GM19239 (cell line): ENCODE measurements at regions not wholly inside any gene's neighbourhood (a gene's known extent, or its start where the extent isn't known, plus 50 kb on each side); places are given as distances from the start of the nearest gene placed in this dataset.
A peak's percentile ranks its signal among the peaks of the same experiment; 100 is the strongest.
"Not testable (repeated sequence)": the region's sequence is repeated elsewhere in the genome, so short reads cannot be mapped to it uniquely, and the experiment has no call there.

ENCODE experiments used
- DNase-seq: peaks from one replicate; pipeline ENCODE4 v3.0.0; 2011; ENCODE audit warnings: low spot score; ENCODE audit not compliant: insufficient read length
- FAIRE-seq: peaks from 2 replicates; lab custom pipeline; 2011; peaks lifted over from hg19 to GRCh38; lab: Jason Lieb, UNC

- no peak for FAIRE-seq
- no peak for DNase-seq
These were observed 154.4 kb upstream of the GCFC2 start for GRCh38 chr2:75865083-75865482.

DNA sequence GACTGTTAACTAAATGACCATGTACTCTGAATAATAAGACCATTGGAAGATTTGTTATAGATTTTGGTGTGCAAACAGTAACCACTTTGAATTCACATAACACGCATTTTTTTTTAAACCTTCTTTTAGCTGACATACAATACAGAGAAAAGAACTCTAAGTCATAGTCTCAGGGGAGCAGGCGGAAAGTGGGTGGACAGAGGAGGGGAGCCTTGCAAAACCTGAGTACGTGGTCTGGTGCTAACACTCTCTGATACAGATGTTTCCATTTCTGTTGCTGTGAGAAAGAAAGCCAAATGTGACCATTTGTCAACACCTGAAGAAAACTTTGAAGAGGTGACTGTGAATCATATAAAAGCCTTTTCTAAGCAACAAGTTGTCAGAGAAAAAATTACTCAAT, 151.8 kb upstream of the GCFC2 start:
- FAIRE-seq (no peak), DNase-seq (no peak)

GRCh38 chr2:75853436-75853835, 142.7 kb upstream of the GCFC2 start:
- FAIRE-seq (no peak), DNase-seq (no peak)

GRCh38 chr2:75852639-75853038, 141.9 kb upstream of the GCFC2 start:
- no peak for FAIRE-seq
- no peak for DNase-seq

DNA sequence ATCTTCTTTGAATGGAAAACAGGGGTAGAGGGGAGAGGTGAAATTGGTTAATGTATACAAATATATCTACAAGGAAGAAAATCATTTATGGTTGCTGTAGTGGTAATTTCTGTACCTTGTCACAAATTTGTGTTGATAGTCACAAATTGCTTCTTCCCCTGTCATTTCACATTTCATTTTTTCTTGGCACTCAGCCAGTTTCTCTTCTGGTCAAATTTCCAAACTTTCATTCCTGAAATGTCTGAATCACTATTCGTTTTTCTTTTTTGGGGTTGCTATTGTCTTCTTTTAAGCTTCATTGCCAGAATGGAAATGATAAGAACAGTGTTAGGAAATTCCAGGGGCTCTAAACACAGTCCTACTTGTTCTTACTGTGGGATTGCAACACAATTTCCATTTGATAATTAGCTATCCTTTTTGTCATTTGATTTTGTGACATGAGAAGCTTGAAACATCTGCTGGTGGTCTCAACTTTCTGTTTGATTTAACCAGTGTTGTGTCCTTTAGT, 136.0 kb upstream of the GCFC2 start:
- FAIRE-seq = no peak
- DNase-seq = no peak

GRCh38 chr2:75844651-75845050, 133.9 kb upstream of the GCFC2 start:
- no peak for FAIRE-seq
- no peak for DNase-seq

GRCh38 chr2:75834588-75834987, 123.9 kb upstream of the GCFC2 start:
- DNase-seq, FAIRE-seq: not testable (repeated sequence)

DNA sequence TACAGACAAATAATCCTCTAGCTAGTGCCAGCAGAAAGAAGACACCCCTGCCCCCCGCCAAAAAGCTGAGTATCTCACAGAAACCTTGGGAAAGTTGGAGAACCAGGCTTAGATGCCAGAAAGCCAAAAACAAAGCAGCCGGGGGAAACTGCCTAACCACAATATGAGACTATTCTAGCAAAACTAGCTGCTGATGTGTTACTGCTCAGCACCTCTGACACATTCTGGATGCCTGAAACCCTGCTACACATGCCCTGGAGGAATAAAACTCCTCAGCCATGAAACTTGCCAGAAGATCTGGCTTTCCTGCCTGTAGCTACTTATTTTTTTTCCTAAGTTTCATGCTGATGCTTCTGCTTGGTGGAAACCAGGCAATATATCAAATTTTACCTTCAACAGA, 122.7 kb upstream of the GCFC2 start:
- FAIRE-seq (no peak), DNase-seq (no peak)

- DNase-seq (no peak), FAIRE-seq (no peak)
These were observed 118.1 kb upstream of the GCFC2 start for GRCh38 chr2:75828826-75829225.

DNA sequence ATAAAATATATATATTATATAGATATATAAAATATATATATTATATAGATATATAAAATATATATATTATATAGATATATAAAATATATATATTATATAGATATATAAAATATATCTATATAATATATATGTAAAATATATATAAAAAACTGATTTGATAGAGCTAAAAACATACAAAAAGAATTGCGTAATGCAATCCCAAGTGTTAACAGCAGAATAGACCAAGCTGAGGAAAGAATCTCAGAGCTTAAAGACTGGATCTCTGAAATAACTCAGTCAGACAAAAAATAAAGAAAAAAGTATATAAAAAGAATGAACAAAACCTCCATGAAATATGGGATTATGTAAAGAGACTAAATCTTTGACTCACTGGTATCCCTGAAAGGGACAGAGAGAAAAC, 112.8 kb upstream of the GCFC2 start:
- DNase-seq, FAIRE-seq: not testable (repeated sequence)

DNA sequence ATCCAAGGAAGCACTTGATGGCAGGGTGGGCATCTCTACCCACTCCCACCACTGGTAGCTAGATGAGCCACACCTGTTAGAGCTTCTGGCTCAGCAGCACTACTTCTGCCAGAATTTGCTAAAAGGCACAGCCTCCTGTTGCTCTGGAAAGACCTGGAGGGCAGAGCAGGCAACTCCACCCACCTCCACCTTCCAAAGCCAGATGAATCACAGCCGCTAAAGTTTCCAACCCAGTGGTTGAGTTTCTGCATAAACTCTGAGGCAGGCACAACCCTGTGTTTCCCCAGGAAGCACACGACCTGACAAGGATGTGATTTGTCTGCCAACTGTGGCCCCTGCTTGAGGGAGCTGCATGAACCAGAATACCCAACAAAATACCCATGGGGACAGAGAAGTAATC, 111.6 kb upstream of the GCFC2 start:
- FAIRE-seq = no peak
- no peak for DNase-seq

DNA sequence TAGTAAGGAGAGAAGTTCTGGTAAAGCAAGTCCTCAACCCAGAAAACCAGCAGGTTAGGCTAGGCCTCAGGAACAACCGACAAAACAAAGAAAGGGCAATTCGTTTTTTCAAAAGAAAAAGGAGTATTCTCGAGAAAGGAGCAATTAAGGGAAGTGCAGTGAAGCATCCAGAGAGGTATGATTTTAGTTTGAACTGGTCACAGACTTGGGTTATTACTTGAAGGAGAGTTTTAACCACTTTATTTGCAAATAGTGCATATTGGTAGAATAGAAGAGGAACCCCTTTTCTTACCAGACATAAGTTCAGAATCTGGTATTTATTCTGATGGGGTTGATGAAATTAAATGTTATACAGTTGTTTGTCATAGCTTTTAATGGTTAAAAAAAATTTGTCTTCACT, 110.0 kb upstream of the GCFC2 start:
- no peak for FAIRE-seq
- no peak for DNase-seq

GRCh38 chr2:75810611-75811330, 100.1 kb upstream of the GCFC2 start:
- FAIRE-seq (no peak), DNase-seq (no peak)

GRCh38 chr2:75808793-75809535, 98.2 kb upstream of the GCFC2 start:
- no peak for FAIRE-seq
- no peak for DNase-seq

DNA sequence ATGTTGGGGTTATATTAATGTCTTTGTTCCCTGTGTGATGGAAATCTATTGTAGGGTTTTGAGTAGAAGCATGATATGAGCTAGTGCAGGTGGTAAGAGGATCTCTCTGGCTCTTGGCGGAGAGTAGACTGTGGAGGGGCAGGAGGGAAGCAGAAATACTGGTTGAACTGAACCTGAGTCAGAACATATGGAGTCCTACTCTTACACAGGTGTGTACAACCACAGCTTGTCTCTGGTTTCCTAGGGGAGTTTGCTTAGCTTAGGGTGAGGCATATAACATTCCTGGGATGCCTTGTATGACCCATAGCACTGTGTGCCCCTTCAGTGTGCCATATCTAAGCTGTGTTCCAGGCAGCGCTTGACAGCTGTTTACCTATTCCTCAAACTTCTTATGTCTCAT, 97.3 kb upstream of the GCFC2 start:
- no peak for FAIRE-seq
- DNase-seq = no peak

GRCh38 chr2:75801234-75801982, 90.7 kb upstream of the GCFC2 start:
- no peak for DNase-seq
- FAIRE-seq = no peak

- peak; percentile 64 for FAIRE-seq
- no peak for DNase-seq
These were observed 89.7 kb upstream of the GCFC2 start for GRCh38 chr2:75800456-75800855.

DNA sequence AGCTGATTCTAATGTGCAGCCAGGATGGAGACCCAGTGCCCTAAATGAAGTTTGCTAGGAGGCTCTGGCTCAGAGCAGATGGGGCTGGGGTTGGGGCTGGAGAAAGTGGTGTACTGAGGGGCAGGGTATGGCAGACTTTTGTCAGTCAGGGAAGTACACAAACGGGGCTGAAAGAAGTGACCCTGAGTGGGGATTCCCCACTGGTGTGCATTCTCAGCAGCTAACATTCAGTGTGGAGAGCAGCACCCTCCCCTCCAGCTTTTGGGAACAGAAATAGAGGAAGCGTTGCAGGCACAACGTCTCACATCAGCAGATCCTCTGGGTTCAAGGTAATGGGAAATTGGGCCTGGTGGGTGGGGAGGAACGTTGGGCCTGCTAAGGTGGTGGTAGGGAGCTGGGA, 89.1 kb upstream of the GCFC2 start:
- FAIRE-seq (peak; percentile 26), DNase-seq (no peak)

DNA sequence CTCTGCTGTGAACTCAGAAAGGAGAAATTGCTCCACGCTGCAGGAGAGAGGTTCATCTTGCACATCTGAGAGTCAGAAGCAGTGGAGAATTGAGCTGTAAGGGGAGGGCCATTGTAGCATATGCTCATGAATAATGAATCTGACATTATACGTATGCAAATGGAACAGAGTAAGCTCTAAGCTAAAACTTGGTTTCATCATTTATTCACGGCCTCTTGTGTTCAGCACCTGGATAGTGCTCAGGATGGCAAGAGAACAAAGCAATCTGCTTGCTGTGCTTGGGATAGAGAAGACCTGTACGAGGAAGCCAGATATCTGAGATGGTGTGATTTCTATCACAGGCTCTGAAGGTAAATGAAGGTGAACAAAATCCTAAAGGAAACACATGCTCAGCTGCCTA, 87.9 kb upstream of the GCFC2 start:
- FAIRE-seq = no peak

GRCh38 chr2:75792996-75793395, 82.3 kb upstream of the GCFC2 start:
- FAIRE-seq = no peak

More for the DNA sequence above, 87.9 kb upstream of the GCFC2 start:
- no peak for DNase-seq

GRCh38 chr2:75792146-75792545, 81.4 kb upstream of the GCFC2 start:
- FAIRE-seq = no peak
- DNase-seq = no peak

More at GRCh38 chr2:75792996-75793395, 82.3 kb upstream of the GCFC2 start:
- DNase-seq = no peak
